ES-I3 (cell line): ENCODE measurements at regions not wholly inside any gene's neighbourhood (a gene's known extent, or its start where the extent isn't known, plus 50 kb on each side); places are given as distances from the start of the nearest gene placed in this dataset.
"Not testable (repeated sequence)": the region's sequence is repeated elsewhere in the genome, so short reads cannot be mapped to it uniquely, and the experiment has no call there.

Experiments used
- H3K36me3 ChIP-seq: 2 replicates; pipeline ENCODE4 v1.6.1; 2013; ENCODE audit warnings: mild to moderate bottlenecking, low read length, control low read depth, moderate library complexity; ENCODE audit not compliant: insufficient read depth
- H3K4me1 ChIP-seq: 2 replicates; pipeline ENCODE4 v1.6.1; 2013; ENCODE audit warnings: mild to moderate bottlenecking, control low read depth, low read length; ENCODE audit not compliant: insufficient read depth
- H3K9ac ChIP-seq: 2 replicates; pipeline ENCODE4 v1.6.1; 2013; ENCODE audit warnings: low read depth, mild to moderate bottlenecking, low read length, moderate library complexity
- H3K9me3 ChIP-seq: 2 replicates; pipeline ENCODE4 v1.6.1; 2013; ENCODE audit warnings: mild to moderate bottlenecking, low read length, moderate library complexity; ENCODE audit not compliant: control insufficient read depth, insufficient read depth

DNA sequence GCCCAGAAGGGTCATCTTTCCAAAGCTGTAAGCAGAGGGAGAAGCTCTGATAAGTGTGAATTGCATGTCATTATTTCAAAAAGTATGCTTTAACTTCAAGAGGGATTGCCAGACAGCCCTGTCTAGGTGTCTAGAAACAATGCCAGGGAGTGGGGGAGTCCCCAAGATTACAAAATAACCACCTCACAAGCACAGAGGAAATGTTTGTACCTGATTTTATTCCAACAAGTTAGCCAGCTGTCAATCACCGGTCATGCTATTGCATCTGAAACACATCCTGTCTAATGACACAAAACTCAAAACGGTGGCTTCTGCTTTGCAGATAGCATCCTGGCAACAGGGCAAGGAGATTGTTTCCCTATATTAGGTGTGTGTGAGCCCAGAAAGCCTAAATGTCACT is 154.2 kb upstream of the WWC1 start:
- Histone ChIP-seq H3K9ac (no peak overlapping the region), H3K9me3 (no peaks in the 10 kb centered on the region), H3K4me1 (peaks cover 4% of the 10 kb centered on the region; the same call in 1 of the 2 replicates), H3K36me3 (no peaks in the 10 kb centered on the region)

DNA sequence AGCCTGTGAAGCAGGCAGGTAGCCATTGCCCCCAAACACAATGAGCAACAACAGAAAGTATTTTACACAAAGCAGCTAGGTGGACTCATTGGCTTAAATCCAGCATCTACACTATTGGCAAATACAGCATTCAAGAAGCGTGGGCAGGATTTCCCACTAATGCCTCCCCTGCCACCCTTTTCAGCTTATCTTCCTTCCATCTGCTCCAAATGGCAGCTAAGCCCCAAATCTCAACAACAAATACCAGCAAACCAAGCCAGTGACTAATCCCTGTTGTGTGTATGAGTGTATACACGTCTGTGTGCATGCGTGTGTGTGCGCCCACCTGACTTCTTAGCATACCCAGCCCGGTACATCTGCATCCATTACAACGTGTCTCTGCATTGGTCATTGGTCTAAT is 151.2 kb upstream of the WWC1 start:
- peaks cover 4% of the 10 kb centered on the region; the same call in 1 of the 2 replicates for H3K4me1 ChIP-seq
- no peak overlapping the region for H3K9ac ChIP-seq
- no peaks in the 10 kb centered on the region for H3K9me3 ChIP-seq
- no peaks in the 10 kb centered on the region for H3K36me3 ChIP-seq

DNA sequence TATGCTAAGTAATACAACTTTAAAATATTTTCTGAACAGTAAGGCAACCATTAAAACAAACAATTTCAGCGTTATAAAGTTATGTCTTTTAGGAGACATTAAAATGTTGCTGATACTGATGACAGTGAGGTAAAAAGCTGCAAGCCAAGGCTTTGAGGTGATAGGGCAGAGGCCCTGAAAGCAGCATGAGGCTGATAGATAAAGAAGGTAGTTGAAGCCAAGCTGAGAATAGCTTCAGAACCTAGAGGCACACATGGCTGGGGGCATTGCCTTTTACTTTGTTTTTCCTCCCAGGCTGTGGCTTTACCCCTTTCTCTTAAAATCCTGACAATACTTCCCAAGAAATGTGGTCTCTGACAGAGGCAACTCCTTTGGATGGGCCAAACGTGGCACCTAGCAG is 149.0 kb upstream of the WWC1 start:
- H3K9ac ChIP-seq: no peak overlapping the region
- peaks cover 4% of the 10 kb centered on the region; the same call in 1 of the 2 replicates for H3K4me1 ChIP-seq
- H3K36me3 ChIP-seq: no peaks in the 10 kb centered on the region
- no peaks in the 10 kb centered on the region for H3K9me3 ChIP-seq

DNA sequence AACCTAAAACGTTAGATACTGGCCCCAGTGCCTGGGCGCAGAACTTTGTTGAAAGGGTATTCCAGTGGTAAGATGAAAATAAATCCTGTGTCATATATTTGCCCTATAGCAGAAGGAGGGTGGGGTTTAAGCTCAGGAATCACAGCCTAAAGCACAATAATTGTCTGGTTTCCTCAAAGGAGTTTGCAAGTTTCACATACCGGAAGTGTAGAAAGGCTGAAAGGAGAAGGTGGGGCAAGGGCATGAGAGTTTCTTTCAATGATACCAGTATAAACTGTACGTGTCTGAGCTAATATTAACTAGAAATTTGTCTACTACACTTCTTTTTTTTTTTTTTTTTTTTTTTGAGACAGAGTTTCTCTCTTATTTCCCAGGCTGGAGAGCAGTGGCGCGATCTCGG is 147.9 kb upstream of the WWC1 start:
- H3K9me3 ChIP-seq, H3K9ac ChIP-seq, H3K36me3 ChIP-seq: not testable (repeated sequence)
- peaks cover 13% of the 10 kb centered on the region; the same call in 1 of the 2 replicates for H3K4me1 ChIP-seq

DNA sequence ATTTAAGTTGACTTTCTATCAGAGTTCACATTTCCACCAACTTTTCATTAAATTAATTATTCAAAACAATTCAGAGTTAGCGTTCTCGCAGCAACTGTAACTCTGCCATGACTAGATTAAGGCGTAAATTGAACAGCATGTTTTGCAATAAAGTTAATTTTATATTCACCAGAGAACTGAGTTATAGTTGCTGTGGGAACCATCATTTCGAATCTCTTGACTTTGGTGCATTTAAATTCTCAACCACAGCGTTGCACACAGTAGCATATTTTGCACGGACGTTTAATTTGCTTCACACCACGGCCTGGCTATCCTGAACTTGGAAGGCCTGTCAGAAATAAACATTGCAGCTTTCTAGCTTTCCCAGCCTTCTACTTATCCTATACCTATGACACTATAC is 144.3 kb upstream of the WWC1 start:
- Histone ChIP-seq H3K9ac (no peak overlapping the region), H3K36me3 (no peaks in the 10 kb centered on the region), H3K4me1 (peaks cover 13% of the 10 kb centered on the region; the same call in 1 of the 2 replicates), H3K9me3 (no peaks in the 10 kb centered on the region)

DNA sequence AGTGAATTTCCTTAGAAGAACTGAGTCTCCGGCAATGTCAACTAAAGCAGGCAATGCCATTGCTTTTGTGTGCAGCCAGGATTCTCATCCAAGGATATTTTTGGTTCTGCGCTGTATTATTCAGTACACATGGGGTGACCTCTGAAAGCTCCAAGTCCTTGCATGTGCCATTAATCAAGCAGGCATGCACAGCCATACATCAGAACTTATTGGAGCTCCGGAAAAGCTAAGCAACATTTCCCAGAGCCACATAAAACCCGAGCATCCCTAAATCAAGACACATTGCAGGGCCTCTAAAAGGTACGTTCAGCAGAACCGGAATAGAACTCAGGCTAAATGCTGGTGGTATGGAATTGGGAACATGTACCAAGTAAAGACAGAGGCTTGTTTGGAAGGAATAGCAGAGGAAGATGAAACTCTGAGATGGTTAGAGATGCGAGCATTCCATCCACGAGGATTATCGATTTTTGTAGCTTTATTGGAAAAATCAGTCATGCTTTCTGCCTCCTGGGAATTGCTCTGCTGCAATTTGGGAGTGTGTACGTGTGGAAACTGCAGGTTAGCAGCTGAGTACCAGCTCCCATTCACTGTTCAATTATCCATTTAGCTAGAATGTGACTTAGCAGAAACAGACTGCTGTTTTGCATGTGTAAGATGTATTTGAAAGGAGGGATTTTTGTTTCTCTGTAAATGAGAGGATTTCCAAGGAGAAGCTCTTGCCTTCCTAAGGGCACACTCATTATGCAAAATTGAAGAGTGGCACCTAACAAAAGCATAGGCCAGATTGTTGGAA is 143.7 kb upstream of the WWC1 start:
- H3K9me3 ChIP-seq: no peaks in the 10 kb centered on the region
- H3K9ac ChIP-seq: no peak overlapping the region
- H3K4me1 ChIP-seq: peaks cover 16% of the 10 kb centered on the region; the same call in 1 of the 2 replicates
- H3K36me3 ChIP-seq: no peaks in the 10 kb centered on the region

DNA sequence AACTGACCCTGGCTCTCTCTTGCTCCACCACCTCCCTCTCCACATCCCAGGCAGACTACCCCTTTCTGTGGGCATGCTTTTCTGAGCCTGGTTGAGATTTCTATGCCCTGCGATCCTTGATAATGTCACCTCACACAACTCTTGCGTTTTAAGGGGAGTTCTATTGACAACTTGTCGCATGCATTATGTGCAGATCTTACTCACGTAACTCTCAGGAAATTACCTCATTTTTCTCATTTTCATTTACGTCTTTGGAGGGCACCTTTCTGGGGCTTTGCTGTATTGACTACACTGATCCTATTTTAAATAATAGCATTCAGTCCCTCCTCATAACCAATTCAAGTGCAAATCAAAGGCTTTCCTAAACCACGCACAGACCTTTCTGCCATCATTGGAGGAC is 140.4 kb upstream of the WWC1 start:
- Histone ChIP-seq H3K36me3 (no peaks in the 10 kb centered on the region), H3K9me3 (no peaks in the 10 kb centered on the region), H3K9ac (no peak overlapping the region)

DNA sequence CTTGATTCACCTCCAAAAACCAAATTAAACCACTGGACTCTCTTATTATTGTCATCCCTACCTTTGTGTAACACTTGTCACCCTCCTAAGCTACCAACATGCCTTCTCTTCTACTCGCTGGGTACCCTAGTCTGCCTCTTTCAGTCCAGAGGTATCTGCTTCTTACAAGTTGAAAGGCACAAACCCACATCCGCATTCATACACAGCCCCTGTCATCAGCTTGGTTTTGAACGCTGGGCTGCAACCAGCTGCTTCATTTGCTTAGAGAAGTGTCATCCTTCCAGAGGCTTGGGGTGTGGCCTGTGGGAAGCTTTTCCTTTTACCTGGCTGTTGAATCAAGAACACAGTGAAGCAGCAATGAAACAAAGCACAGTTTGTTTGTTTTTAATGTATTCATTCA is 138.8 kb upstream of the WWC1 start:
- peaks cover 23% of the 10 kb centered on the region for H3K4me1 ChIP-seq
- H3K36me3 ChIP-seq: no peaks in the 10 kb centered on the region
- H3K9ac ChIP-seq: no peak overlapping the region
- no peaks in the 10 kb centered on the region for H3K9me3 ChIP-seq

More for the DNA sequence above, 140.4 kb upstream of the WWC1 start:
- H3K4me1 ChIP-seq: peaks cover 27% of the 10 kb centered on the region

DNA sequence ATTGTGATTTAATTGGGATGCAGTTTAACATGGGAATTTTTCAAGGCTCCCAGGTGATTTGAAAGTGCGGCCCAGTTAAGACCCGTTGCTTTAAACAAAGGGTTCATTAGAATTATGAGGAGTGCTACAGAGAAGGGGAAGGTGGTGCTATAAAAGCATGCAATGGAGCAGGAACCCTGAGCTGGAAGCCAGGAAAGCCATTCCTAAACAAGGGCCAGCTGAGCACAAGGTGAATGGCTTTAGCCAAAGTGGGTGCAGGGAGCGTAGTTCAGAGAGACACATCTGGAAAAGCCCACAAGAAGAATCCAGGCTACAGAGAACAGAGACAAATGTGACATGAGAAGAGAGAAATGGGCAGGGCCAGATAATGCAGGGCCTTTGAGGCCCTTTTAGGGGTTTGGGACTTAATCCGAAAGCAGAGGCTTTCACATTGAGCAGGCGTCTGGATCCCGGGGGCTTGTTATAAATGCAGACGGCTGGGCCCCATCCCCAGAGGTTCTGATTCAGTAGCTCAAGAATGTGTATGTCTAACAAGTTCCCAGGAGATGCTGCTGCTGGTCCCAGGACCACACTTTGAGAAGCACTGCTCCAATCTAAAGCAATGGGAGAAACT is 138.1 kb upstream of the WWC1 start:
- H3K4me1 ChIP-seq: peaks cover 16% of the 10 kb centered on the region

DNA sequence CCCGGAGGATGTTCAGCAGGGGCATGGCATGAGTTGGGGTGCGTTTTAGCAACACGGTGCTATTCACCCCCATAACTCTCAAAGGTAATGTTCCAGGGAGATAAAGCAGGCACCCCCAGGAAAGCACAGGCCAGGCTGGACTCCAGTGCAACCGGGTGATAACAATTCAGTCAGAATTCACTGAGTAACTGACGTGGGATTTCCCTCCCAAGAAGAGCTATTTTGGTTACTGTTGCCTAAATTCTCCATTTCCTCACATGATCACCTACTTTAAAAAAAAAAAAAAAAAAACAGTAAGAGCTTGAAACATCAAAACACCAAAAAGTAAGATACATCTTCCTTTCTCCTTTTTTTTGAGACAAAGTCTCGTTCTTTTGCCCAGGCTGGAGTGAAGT is 137.6 kb upstream of the WWC1 start:
- H3K9me3 ChIP-seq: no peaks in the 10 kb centered on the region
- no peaks in the 10 kb centered on the region for H3K36me3 ChIP-seq
- no peak overlapping the region for H3K9ac ChIP-seq
- H3K4me1 ChIP-seq: peaks cover 14% of the 10 kb centered on the region

More for the DNA sequence above, 138.1 kb upstream of the WWC1 start:
- Histone ChIP-seq H3K9ac (no peak overlapping the region), H3K36me3 (no peaks in the 10 kb centered on the region), H3K9me3 (no peaks in the 10 kb centered on the region)

DNA sequence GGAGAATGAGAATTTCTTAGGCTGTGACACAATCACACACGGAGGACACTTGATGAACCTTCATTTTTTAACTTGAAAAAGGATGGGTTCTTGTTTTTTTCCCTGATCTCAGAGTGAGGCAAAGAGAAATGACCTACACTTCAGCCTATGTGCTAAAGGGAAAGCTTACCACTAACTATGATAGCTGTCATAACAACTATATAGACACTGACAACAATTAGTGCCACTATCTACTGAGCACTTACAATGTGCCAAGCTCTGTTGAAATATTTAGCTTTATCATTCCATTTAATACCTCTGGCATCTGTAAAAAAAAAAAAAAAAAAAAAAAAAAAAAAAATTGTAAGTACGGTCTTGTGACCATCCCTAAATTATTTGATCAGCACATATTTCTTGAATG is 135.9 kb upstream of the WWC1 start:
- Histone ChIP-seq H3K36me3 (no peaks in the 10 kb centered on the region), H3K9ac (no peak overlapping the region), H3K9me3 (no peaks in the 10 kb centered on the region), H3K4me1 (peaks cover 22% of the 10 kb centered on the region)

DNA sequence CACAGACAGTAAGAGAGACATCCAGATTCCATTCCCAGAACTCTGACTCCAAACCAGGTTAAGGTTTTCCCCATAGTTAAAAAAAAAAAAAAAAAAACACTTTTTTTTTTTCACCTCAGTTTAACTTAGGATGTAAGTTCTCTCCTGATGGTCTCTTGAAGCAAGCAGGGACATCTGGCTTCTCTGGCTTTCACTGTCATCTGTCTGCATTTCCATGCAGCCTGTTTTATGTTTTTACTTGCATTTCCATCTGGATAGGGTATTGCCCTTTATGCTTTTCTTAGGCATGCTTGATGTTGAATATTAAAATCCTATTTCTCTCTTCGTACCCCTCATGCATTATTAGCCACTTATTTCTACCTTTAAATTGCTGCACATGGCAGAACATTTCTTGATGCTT is 135.3 kb upstream of the WWC1 start:
- Histone ChIP-seq H3K4me1 (peaks cover 22% of the 10 kb centered on the region), H3K9me3 (no peaks in the 10 kb centered on the region), H3K9ac (no peak overlapping the region), H3K36me3 (no peaks in the 10 kb centered on the region)

DNA sequence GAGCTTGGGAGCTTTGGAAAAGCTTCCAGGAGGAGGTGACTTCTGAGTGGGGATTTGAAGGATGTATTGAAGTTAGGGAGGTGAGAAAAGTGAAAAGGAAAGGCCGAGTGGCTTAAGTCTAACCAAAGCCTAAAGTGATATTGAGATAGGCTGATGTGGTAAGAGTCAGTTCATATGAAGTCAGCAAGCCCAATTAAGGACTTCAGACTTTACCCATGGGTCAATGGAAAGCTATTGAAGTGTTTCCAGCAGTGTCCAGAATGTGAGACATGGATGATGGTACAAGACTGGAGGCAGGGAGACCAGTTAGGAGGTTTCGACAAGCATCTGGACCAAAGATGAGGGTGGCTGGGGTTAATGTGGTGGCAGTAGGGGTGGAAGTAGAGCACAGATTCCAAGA is 134.3 kb upstream of the WWC1 start:
- Histone ChIP-seq H3K9ac (no peak overlapping the region), H3K36me3 (no peaks in the 10 kb centered on the region), H3K9me3 (no peaks in the 10 kb centered on the region), H3K4me1 (peaks cover 22% of the 10 kb centered on the region)

DNA sequence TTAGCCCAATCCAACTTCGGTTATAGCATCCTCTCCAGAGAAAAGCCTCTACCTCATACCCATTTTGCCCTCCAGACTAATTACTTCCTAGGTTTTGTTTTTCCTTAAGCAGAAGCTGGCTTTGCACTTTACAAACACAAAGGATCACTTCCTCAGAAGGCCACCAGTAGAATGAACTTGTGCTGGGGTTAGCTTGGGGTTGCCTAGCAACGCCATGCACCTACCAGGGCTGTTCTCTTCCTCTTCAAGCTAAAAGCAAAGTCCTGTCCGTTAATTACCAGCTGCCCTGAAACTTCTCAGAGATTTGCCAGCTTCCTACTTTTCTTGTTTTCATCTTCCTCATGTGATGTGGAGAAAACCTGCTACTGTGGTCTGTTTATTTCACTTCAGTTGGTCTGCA is 132.0 kb upstream of the WWC1 start:
- no peak overlapping the region for H3K9ac ChIP-seq
- H3K4me1 ChIP-seq: peaks cover 11% of the 10 kb centered on the region
- no peaks in the 10 kb centered on the region for H3K9me3 ChIP-seq
- H3K36me3 ChIP-seq: no peaks in the 10 kb centered on the region

DNA sequence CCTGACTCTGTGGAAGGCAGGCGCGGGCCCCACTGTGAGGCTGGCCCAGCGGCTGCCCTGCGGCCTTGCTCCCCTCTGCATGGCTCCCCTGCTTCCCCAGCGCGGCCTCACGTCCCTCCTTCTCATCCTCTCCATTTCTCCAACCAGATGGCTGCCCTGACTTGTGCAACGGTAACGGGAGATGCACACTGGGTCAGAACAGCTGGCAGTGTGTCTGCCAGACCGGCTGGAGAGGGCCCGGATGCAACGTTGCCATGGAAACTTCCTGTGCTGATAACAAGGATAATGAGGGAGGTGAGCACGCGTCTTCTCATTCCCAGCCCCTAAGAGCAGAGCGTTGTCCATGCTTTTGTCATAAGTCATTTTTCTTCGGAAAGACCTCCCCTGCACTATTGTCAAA is 129.0 kb upstream of the WWC1 start:
- H3K36me3 ChIP-seq: no peaks in the 10 kb centered on the region
- H3K9ac ChIP-seq: no peak overlapping the region
- H3K9me3 ChIP-seq: no peaks in the 10 kb centered on the region
- peaks cover 29% of the 10 kb centered on the region for H3K4me1 ChIP-seq
